BE2C (cell line): ENCODE measurements at regions not wholly inside any gene's neighbourhood (a gene's known extent, or its start where the extent isn't known, plus 50 kb on each side); places are given as distances from the start of the nearest gene placed in this dataset.
"Not testable (repeated sequence)": the region's sequence is repeated elsewhere in the genome, so short reads cannot be mapped to it uniquely, and the experiment has no call there.

Source experiments
- DNase-seq: peaks from one replicate; pipeline ENCODE4 v3.0.0-alpha.2; 2020
- H3K27me3 ChIP-seq: fragments of 250-450 bp; sonication (Bioruptor Pico); 2 replicates; pipeline ENCODE4 v1.5.1; 2020; ENCODE audit warnings: mild to moderate bottlenecking
- H3K36me3 ChIP-seq: fragments of 250-450 bp; sonication (Bioruptor Pico); 2 replicates; pipeline ENCODE4 v1.5.1; 2020; ENCODE audit warnings: mild to moderate bottlenecking
- H3K4me1 ChIP-seq: fragments of 250-450 bp; sonication (Bioruptor Pico); 2 replicates; pipeline ENCODE4 v1.5.1; 2020
- H3K4me3 ChIP-seq: 2 replicates; pipeline ENCODE4 v1.5.1; 2011; ENCODE audit warnings: low read depth, low read length
- H3K9me3 ChIP-seq: fragments of 250-450 bp; sonication (Bioruptor Pico); 2 replicates; pipeline ENCODE4 v1.5.1; 2020
- CTCF ChIP-seq: IDR thresholded peaks from 2 replicates; pipeline ENCODE4 v1.5.1; 2012; ENCODE audit warnings: mild to moderate bottlenecking, low read depth, low read length

DNA sequence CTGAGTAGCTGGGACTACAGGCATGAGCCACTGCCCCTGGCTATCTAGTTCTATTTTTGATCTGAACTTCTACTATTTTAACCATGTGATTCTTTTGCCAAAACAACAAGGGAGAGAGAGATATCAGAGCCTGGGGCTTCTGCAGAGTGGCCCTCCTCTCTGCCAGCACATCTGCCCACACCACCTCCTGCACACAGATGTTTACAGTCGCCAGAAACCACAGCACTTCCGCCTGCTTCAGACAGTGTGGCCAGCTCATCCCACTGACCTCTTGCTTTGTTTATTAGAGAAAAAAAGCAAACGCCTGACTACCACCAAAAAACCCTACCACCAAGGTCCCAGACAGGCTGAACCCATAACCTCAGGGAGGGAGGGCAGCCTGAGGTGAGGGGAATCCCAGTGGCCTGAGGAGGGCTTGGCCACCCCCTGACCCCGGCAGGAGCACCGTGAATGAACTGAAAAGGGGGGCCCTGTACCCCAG, 85.9 kb upstream of the ABHD2 start:
- Histone ChIP-seq H3K36me3 (no peaks in the 10 kb centered on the region), H3K4me3 (no peak overlapping the region), H3K4me1 (no peaks in the 10 kb centered on the region), H3K27me3 (no peaks in the 10 kb centered on the region), H3K9me3 (no peaks in the 10 kb centered on the region)
- TF ChIP-seq CTCF, result no peak
- DNase-seq, result no peak

DNA sequence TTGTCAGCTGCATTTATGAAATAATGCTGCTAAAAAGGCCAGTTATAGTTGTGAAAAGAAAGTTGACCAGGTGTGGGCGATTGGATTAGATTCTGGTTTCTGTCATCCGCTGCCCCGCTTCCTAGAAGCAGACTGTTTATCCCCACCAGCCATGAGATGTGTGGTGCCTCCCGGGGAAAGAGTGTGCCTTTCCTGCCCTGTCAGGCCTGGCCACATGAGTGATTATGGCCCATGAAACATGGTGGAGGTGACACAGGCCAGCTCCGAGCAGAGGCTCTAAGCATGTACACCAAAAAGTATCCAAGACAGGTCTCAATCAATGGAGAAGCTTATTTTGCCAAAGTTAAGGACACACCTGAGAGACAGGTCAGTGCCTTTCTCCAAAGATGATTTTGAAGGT, 85.4 kb upstream of the ABHD2 start:
- H3K36me3 ChIP-seq, result no peaks in the 10 kb centered on the region
- H3K9me3 ChIP-seq, result no peaks in the 10 kb centered on the region
- no peaks in the 10 kb centered on the region for H3K27me3 ChIP-seq
- no peak for TF ChIP-seq CTCF
- H3K4me1 ChIP-seq, result no peaks in the 10 kb centered on the region
- DNase-seq, result no peak
- H3K4me3 ChIP-seq, result no peak overlapping the region

DNA sequence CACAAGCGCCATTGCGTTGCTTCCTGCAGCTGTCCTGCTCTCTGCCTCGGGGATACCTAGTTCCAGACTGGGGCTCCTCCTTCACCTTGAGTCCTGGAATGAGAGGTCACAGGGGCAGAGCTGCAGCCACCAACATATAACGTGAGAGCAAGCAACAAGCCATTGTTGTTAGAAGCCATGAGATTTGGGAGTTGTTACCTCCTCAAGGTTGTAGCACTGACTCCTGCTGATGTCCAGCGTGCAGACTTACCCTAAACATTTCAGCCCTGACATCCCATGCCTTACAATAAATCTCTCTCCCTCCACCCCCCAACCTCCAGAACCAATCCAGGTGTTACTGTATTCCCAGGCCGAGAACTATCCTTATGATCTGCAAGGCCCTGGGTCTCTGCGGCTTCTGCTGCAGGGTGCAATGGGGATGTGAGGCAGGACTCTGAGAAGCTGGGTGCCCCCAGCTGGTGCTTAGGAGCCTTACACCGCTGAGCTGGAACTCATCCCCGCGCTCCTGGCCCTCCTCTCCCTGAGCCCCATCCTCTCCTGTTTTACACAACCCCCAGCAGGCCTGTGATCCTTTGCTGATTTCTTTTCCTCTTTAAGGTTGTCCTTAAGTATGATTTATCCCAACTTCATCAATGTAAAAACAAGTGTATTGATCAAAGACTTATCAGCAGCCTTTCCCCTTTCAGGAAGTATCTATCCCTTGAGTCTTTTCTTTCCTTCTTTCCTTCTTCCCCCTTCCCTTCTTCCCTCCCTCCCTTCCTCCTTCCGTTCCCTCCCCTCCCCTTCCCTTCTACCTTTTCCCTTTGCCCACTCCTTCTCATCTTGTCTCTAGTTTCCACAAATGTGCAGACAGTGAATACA, 84.2 kb upstream of the ABHD2 start:
- peak; percentile 65 for TF ChIP-seq CTCF
- Histone ChIP-seq H3K36me3 (no peaks in the 10 kb centered on the region), H3K4me1 (no peaks in the 10 kb centered on the region), H3K4me3 (no peak overlapping the region), H3K9me3 (no peaks in the 10 kb centered on the region), H3K27me3 (no peaks in the 10 kb centered on the region)
- DNase-seq, result peak; percentile 54

GRCh38 chr15:89004726-89005030, 83.6 kb upstream of the ABHD2 start:
- DNase-seq, result no peak
- no peaks in the 10 kb centered on the region for H3K36me3 ChIP-seq

GRCh38 chr15:89007527-89007926, 80.7 kb upstream of the ABHD2 start:
- H3K4me1 ChIP-seq, DNase-seq, H3K27me3 ChIP-seq, H3K4me3 ChIP-seq, H3K36me3 ChIP-seq, H3K9me3 ChIP-seq: not testable (repeated sequence)

More at GRCh38 chr15:89004726-89005030, 83.6 kb upstream of the ABHD2 start:
- H3K9me3 ChIP-seq, result no peaks in the 10 kb centered on the region
- no peak for TF ChIP-seq CTCF
- no peak overlapping the region for H3K4me3 ChIP-seq
- H3K4me1 ChIP-seq, result no peaks in the 10 kb centered on the region
- no peaks in the 10 kb centered on the region for H3K27me3 ChIP-seq

- no peak overlapping the region for H3K4me3 ChIP-seq
- no peaks in the 10 kb centered on the region for H3K9me3 ChIP-seq
- no peaks in the 10 kb centered on the region for H3K36me3 ChIP-seq
- H3K27me3 ChIP-seq, result no peaks in the 10 kb centered on the region
- TF ChIP-seq CTCF, result no peak
- no peaks in the 10 kb centered on the region for H3K4me1 ChIP-seq
- DNase-seq, result no peak
Measured at GRCh38 chr15:89007989-89008388, 80.3 kb upstream of the ABHD2 start.

- Histone ChIP-seq H3K36me3 (no peaks in the 10 kb centered on the region), H3K4me1 (no peaks in the 10 kb centered on the region), H3K9me3 (no peaks in the 10 kb centered on the region), H3K27me3 (no peaks in the 10 kb centered on the region), H3K4me3 (no peak overlapping the region)
- TF ChIP-seq CTCF, result no peak
- no peak for DNase-seq
Measured at GRCh38 chr15:89009080-89009479, 79.2 kb upstream of the ABHD2 start.
